GM21528 (cell line): ENCODE measurements at regions not wholly inside any gene's neighbourhood (a gene's known extent, or its start where the extent isn't known, plus 50 kb on each side); places are given as distances from the start of the nearest gene placed in this dataset.
"Not testable (repeated sequence)": the region's sequence is repeated elsewhere in the genome, so short reads cannot be mapped to it uniquely, and the experiment has no call there.

Experiments
- ATAC-seq: cut with Tn5 transposase; IDR thresholded peaks from one replicate; pipeline ENCODE4 v1.9.1; 2021; ENCODE audit warnings: mild to moderate bottlenecking, moderate library complexity; ENCODE audit not compliant: unreplicated experiment, low FRiP score

- ATAC-seq = no peak
Observed at GRCh38 chr3:55297706-55298105, 189.4 kb downstream of the WNT5A start.

DNA sequence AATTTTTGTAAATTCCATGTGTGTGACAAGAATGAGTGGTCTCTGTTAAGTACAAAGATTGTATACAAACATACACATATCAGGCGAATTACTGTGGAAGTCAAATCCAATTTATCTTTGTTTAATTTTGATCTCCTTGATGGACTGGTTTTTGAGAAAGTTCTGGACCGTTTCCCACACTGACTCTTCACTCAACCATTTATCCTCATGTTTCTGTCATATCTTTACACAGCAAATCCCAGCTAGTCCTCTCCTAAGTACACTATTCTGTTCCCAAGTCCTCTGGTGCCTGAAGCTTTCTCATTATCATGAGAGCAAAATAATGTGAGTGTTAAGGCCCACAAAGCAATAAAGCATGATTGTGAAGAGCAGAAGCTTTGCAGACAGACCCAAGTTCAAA is 189.9 kb downstream of the WNT5A start:
- no peak for ATAC-seq

GRCh38 chr3:55296791-55297190 is 190.3 kb downstream of the WNT5A start:
- ATAC-seq = no peak

GRCh38 chr3:55296030-55296429 is 191.1 kb downstream of the WNT5A start:
- ATAC-seq = no peak

GRCh38 chr3:55294557-55294956 is 192.5 kb downstream of the WNT5A start:
- no peak for ATAC-seq

GRCh38 chr3:55292360-55292759 is 194.7 kb downstream of the WNT5A start:
- no peak for ATAC-seq

DNA sequence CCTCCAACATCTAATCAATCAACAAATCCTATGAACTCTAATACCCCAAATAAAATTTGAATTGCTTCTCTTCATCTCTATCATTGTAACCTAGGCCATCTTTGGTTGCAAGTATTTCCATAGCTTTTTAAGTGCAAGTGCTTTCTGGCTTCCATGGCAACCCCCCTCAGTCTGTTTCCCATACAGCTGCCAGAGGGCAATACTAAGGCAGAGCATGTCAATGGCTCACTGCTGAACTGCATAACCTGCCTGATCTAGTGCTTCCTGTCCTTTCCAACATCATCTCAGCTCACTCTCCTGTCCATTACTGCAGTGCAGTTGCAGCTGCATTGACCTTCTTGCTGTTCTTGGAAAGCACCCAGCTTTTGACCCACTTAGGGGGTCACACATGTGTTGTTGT is 198.4 kb downstream of the WNT5A start:
- no peak for ATAC-seq

GRCh38 chr3:55286693-55287092 is 200.4 kb downstream of the WNT5A start:
- no peak for ATAC-seq

DNA sequence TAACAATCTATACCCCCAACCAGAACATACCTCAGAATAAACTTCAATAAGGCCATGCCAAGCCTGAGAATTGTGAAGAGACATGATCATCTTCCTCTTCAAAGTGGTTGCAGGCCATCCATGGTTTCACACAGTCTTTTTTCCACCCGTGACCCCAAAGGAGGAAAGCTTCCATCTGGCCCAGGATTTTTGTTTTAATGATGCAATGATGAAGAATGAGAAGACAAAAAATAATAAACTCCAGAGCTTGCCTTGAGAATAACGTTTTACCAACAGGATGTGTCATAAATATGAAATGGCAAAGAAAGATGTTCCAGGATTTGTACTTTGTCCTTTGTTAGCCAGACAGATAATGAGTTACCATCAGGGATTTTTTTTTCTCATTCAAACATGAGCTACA is 201.9 kb downstream of the WNT5A start:
- no peak for ATAC-seq

DNA sequence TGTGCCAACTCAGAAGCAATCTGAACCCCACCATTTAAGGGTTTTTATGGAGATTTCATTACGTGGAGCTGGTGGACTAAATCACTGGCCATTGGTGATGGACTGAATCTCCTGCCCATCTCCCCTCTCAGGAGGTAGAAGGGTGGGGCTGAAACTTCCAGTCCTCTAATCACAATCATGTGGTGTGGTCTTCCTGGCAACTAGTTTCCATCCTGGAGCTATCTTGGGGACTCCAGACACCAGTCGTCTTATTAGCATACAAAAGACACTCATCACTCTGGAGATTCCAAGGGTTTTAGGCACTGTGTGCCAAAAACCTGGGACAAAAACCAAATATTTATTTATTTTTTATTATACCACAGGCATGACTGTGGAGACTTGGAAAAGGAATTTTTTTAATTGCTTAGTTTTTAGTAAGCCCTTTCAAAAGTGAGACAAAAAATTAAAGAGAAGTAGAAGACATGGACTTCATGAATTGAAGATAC is 203.6 kb downstream of the WNT5A start:
- ATAC-seq = no peak

- no peak for ATAC-seq
Observed at GRCh38 chr3:55282994-55283393, 204.1 kb downstream of the WNT5A start.

GRCh38 chr3:55272031-55272645 is 215.0 kb downstream of the WNT5A start:
- no peak for ATAC-seq

GRCh38 chr3:55271549-55271948 is 215.6 kb downstream of the WNT5A start:
- ATAC-seq = no peak

DNA sequence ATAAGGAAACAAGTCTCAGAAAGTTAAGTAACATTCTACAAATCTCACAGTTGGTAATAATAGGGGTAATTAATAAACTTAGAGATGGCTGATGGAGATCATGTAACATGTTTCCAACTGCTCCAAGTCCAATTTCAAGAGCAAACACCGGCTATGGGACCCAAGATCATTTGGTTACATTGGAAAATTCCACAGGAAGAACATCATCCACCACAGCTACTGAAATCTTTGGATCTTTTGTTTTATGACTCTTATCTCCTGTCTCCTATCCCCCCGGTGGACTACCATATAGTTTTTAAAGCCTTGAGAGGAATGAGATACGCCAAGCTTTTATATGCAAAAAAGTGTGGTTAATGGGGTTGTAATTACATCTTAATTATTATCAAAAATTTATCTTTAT is 216.1 kb downstream of the WNT5A start:
- ATAC-seq = no peak

DNA sequence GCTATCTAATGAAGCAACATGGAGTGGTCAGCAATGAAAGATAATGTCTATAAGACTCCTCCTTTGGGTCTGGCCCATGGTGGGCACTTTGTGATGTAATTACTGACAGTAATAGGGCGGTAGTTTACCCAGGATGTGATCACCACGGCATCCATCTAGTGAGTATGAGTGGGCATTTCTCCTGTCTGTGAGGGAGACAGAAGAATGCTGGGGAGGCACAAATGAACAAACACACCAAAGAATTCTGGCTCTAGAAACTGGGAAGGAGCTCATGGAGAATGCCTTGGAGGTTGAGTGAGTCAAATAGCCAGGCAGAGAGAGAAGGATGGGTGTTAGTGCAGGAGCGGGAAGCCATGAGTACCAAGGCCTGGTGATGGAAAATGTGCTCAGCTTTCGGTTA is 217.5 kb downstream of the WNT5A start:
- no peak for ATAC-seq

- ATAC-seq = no peak
Observed at GRCh38 chr3:55269096-55269495, 218.0 kb downstream of the WNT5A start.

DNA sequence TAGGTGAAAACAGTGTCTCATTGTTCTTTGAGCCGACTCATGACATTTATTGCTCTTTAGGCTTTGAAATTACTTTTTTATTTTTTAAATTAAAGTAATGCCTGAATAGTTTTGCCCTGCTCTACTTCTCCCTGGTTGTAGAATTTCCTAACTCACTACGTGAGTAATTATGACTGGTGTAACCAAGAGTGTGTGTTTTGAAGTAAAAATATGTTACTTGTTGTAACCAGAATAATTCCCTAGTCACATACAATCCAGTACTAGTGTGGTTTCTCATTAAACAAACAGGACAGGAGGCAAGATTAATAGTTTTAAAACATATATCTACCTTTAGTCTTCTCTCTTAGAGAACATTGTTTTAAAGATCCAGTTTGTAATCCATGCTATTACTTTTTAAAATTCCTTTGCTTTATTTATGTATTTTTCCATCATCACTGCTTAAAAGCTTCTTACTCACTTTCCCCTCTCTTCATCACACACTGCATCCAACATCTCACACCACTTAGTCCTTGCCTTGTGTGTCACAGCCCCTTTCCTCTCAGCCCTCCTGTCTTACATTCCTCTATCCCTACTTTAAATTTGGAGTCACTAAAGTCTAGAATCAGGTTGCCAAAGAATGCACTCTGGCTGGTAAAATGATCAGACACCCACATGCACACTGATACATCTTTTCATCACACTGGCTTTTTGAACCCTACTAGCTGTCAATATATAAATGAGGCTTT is 219.7 kb downstream of the WNT5A start:
- no peak for ATAC-seq

GRCh38 chr3:55264919-55265318 is 222.2 kb downstream of the WNT5A start:
- ATAC-seq = no peak

GRCh38 chr3:55252921-55253320 is 234.2 kb downstream of the WNT5A start:
- no peak for ATAC-seq

DNA sequence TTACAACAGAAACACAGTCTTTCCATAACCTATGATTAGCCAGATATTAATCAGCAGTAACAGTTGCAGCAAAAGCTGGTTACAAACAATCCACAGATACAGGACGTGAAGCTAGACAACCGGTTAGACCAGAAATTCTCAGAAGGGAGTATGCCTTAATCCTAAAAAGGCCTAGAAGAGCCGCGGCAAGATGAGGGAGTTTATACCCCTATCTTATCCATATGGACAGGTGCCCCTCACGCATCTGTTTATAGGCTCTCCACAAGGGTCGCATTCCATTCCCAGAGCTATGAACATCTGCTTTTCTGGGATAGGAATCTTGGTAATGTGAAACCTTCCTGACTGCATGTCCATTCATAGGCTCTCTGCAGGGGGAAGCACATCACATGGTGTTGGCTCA is 237.9 kb downstream of the WNT5A start:
- not testable (repeated sequence) for ATAC-seq

- ATAC-seq = no peak
Observed at GRCh38 chr3:55247666-55248065, 239.4 kb downstream of the WNT5A start.

DNA sequence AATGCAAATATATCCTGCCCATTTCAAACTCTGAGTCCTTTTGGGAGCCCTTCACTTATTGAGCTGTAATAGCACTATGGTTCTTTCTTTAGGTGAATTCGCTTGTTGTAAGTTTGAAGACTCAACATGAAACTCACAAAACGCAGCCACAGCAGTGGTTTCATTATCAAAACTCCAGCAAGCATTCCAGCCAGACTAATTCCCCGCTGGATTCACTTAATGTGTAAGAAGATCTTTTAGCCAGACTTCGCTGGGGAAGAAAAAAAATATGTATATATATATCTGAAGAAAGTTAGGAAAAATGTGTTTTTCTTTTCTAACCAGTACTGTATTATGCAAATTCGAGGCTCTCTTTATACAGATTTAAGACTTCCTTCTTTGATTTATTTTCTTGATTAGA is 241.1 kb downstream of the WNT5A start:
- ATAC-seq = no peak
